GM10248 (cell line): ENCODE measurements at regions not wholly inside any gene's neighbourhood (a gene's known extent, or its start where the extent isn't known, plus 50 kb on each side); places are given as distances from the start of the nearest gene placed in this dataset.

Source experiments
- CTCF ChIA-PET: fragments of 300-600 bp; sonication (Branson Sonifier 250); formaldehyde crosslinking; extraction: SDS; loops from one replicate; lab custom pipeline; 2021; ENCODE audit warnings: antibody characterized with exemption; lab: Yijun Ruan, JAX
- POLR2A ChIA-PET: fragments of 350-650 bp; sonication (Branson Sonifier 250); formaldehyde crosslinking; extraction: SDS; loops from one replicate; lab custom pipeline; 2020; ENCODE audit warnings: antibody characterized with exemption; lab: Yijun Ruan, JAX
- DNase-seq: peaks from one replicate; pipeline ENCODE4 v3.0.0; 2012; ENCODE audit errors: extremely low spot score
- TF ChIP-seq, protein P1 (sequence below): IDR thresholded peaks from 2 replicates; pipeline ENCODE4 v1.5.1; 2012; ENCODE audit warnings: mild to moderate bottlenecking, low read depth; ENCODE audit errors: extremely low read depth, missing control alignments, control extremely low read depth

DNA sequence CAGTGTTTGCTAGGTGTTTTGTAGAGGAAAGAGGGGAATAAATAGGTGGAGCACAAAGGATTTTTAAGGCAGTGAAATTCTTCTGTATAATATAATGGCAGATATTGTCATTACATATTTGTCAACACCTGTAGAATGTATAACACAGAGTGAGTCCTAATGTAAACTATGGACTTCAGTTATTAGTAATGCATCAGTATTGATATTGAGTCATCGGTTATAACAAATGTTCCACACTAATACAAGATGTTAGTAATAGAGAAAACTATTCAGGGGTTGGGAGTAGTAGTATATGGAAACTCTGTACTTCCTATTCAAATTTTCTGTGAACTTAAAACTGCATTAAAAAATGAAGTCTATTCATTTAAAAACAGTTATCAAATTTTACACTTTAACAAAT lies 299.2 kb downstream of the UBE3D start:
- TF ChIP-seq, protein P1, sequence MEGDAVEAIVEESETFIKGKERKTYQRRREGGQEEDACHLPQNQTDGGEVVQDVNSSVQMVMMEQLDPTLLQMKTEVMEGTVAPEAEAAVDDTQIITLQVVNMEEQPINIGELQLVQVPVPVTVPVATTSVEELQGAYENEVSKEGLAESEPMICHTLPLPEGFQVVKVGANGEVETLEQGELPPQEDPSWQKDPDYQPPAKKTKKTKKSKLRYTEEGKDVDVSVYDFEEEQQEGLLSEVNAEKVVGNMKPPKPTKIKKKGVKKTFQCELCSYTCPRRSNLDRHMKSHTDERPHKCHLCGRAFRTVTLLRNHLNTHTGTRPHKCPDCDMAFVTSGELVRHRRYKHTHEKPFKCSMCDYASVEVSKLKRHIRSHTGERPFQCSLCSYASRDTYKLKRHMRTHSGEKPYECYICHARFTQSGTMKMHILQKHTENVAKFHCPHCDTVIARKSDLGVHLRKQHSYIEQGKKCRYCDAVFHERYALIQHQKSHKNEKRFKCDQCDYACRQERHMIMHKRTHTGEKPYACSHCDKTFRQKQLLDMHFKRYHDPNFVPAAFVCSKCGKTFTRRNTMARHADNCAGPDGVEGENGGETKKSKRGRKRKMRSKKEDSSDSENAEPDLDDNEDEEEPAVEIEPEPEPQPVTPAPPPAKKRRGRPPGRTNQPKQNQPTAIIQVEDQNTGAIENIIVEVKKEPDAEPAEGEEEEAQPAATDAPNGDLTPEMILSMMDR, result no peak
- ChIA-PET CTCF (interaction anchor here (1.6 kb wide), 1 partner anchor 19 kb away, joined by 3 read pairs; no protein-coding TSS in a partner anchor), POLR2A (no interaction called here)
- no peak for DNase-seq

DNA sequence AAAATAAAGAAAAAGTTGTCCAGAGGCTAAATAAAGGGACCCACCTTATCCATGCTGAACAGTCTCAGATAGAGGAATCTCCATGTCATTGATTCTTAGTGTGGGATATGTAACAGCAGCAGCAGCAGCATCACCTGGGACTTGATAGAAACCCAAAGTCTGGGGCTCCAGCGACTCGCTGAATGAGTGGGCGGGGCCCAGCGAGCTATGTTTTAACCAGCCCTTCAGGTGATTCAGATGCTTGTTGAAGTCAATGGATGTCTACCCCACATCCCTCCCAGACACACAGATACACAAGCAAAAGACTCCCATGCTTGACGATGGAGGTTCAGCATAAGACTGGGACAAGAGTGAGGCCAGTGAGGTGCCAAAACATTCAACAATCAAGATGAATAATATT lies 298.6 kb downstream of the UBE3D start:
- ChIA-PET POLR2A (no interaction called here), CTCF (interaction anchor here (1.1 kb wide), 1 partner anchor 20 kb away, joined by 3 read pairs; no protein-coding TSS in a partner anchor)
- TF ChIP-seq, protein P1, result no peak
- DNase-seq, result no peak

DNA sequence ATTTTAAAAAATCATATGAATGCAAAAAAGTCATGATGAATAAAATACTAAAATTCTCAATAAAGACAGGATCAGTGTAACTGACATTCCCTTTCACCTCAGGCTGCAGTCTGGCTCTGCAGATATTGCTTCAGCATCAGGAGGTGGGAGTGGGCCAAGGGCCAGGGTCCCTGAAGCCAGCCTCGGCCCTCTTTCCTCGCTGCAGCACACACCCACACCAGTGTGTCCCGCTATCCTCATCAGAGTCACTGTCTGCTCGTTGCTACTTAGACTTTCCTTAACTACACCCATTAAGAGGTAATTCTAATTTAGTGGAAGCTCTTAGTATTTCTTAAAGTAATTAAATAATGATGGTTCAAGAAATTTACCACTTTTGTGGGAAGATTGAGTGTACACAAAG lies 298.2 kb downstream of the UBE3D start:
- TF ChIP-seq, protein P1, result no peak
- CTCF ChIA-PET, result interaction anchor here (1.1 to 1.4 kb wide), 2 partner anchors 11 to 20 kb away, joined by 3 to 4 read pairs; no protein-coding TSS in a partner anchor
- POLR2A ChIA-PET, result no interaction called here
- no peak for DNase-seq

DNA sequence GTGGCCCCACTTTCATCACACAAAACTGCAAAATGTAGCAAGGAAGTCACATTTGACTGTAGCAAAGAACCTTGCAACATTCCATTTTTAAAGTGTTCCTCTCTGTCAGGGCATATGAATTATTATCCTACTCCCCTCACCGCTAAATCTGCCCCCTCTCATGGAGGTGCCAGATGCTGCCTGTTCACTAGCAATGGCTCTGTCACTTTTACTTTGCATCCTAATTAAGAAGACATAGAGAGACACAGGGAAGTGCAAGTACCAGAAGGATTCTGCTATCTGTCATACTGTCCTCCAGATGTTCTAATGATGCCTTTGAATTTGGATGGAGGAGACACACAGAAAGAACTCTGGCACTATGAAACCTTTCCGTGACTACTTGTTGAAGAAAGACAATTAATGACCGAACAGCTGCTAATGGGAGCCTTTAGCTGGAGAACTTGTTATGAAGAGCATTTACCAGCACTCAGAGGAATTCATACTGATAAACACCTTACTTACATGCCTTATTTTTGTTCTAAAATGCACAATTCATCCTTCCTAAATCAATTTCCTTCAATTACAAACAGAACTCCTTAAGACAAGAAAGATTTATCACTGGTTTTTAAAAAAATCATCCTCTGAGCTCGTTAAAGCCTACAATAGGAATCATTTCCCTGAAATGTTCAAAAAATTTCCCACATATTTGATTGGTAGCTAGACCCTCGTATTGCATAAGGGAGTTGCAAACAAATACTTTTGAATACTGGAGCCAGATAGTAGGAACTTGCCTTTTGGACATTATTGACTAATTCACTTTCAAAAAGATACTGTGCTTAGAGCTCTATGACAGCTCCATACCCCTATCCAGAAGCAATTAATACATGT lies 292.6 kb downstream of the UBE3D start:
- ChIA-PET POLR2A (no interaction called here), CTCF (interaction anchor here (0.8 to 1.8 kb wide), 4 partner anchors 9 to 34 kb away, joined by 3 to 5 read pairs (median 3); no protein-coding TSS in a partner anchor)
- DNase-seq, result no peak
- TF ChIP-seq, protein P1, result no peak

DNA sequence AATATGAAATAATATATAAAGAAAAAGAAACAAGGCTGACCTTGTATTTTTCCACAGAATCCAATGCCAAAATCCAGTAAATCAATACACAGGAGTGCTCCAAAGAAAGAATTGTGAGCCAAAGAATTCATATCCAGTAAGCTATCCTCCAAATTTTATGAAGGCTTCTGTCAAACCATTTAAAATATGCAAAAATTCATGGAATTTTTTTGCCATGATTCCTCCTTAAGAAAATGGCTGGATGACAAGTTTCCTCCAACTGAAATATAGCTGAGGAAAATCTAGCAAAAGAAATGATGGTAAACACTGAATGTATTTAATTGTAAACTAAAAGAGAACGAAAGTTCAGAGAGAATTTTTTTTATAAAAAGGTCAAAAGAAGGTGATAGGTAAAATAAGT lies 290.3 kb downstream of the UBE3D start:
- ChIA-PET CTCF (no interaction called here), POLR2A (no interaction called here)
- TF ChIP-seq, protein P1, result no peak
- DNase-seq, result no peak

DNA sequence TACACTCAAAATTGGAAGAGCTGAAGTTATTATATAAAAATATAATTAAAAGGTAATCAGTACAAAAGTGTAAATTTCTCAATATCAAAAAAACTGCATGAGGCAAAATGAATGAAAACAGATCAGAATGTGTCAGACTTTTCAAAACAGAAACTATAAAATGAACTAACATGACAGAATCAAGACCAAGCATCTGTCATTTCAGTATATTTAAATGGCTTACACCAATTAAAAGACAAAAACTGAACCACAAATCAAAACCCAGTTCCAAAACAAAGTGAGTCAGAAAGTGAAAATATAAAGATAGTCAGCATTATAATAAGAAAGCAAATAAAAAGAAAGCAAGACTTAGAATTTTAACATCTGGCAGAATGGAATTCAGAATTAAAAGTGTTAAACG lies 289.7 kb downstream of the UBE3D start:
- TF ChIP-seq, protein P1, result no peak
- DNase-seq, result no peak
- ChIA-PET POLR2A (no interaction called here), CTCF (no interaction called here)
